ENCODE measurements at regions not wholly inside any gene's neighbourhood (a gene's known extent, or its start where the extent isn't known, plus 50 kb on each side); places are given as distances from the start of the nearest gene placed in this dataset.

GRCh38 chr2:146238254-146238966 lies 1606.4 kb upstream of the ACVR2A start:
- TF ChIP-seq CTCF (conservative IDR thresholded peaks at IDR 0.05; ENCODE audit: low read depth in 2 of 2), result no peak
- no peak for TF ChIP-seq EZH2phosphoT487 (IDR thresholded peaks at IDR 0.05; ENCODE audit: unreplicated experiment)
- TF ChIP-seq REST (IDR thresholded peaks at IDR 0.05; ENCODE audit: unreplicated experiment), result no peak
- no peak for TF ChIP-seq CREB1 (CRISPR knock-in tag; IDR thresholded peaks at IDR 0.05; ENCODE audit: low read depth)
- TF ChIP-seq POLR2AphosphoS5 (IDR thresholded peaks at IDR 0.05; ENCODE audit: low read depth), result no peak
- no peak for TF ChIP-seq EZH2 (IDR thresholded peaks at IDR 0.05; ENCODE audit: low read depth, unreplicated experiment)
- TF ChIP-seq ZNF114 (CRISPR knock-in tag; IDR thresholded peaks at IDR 0.05), result no peak
- TF ChIP-seq ETS1 (IDR thresholded peaks at IDR 0.05), result no peak
- TF ChIP-seq JUNB (IDR thresholded peaks at IDR 0.05; ENCODE audit: unreplicated experiment), result no peak
- TF ChIP-seq, protein P1, sequence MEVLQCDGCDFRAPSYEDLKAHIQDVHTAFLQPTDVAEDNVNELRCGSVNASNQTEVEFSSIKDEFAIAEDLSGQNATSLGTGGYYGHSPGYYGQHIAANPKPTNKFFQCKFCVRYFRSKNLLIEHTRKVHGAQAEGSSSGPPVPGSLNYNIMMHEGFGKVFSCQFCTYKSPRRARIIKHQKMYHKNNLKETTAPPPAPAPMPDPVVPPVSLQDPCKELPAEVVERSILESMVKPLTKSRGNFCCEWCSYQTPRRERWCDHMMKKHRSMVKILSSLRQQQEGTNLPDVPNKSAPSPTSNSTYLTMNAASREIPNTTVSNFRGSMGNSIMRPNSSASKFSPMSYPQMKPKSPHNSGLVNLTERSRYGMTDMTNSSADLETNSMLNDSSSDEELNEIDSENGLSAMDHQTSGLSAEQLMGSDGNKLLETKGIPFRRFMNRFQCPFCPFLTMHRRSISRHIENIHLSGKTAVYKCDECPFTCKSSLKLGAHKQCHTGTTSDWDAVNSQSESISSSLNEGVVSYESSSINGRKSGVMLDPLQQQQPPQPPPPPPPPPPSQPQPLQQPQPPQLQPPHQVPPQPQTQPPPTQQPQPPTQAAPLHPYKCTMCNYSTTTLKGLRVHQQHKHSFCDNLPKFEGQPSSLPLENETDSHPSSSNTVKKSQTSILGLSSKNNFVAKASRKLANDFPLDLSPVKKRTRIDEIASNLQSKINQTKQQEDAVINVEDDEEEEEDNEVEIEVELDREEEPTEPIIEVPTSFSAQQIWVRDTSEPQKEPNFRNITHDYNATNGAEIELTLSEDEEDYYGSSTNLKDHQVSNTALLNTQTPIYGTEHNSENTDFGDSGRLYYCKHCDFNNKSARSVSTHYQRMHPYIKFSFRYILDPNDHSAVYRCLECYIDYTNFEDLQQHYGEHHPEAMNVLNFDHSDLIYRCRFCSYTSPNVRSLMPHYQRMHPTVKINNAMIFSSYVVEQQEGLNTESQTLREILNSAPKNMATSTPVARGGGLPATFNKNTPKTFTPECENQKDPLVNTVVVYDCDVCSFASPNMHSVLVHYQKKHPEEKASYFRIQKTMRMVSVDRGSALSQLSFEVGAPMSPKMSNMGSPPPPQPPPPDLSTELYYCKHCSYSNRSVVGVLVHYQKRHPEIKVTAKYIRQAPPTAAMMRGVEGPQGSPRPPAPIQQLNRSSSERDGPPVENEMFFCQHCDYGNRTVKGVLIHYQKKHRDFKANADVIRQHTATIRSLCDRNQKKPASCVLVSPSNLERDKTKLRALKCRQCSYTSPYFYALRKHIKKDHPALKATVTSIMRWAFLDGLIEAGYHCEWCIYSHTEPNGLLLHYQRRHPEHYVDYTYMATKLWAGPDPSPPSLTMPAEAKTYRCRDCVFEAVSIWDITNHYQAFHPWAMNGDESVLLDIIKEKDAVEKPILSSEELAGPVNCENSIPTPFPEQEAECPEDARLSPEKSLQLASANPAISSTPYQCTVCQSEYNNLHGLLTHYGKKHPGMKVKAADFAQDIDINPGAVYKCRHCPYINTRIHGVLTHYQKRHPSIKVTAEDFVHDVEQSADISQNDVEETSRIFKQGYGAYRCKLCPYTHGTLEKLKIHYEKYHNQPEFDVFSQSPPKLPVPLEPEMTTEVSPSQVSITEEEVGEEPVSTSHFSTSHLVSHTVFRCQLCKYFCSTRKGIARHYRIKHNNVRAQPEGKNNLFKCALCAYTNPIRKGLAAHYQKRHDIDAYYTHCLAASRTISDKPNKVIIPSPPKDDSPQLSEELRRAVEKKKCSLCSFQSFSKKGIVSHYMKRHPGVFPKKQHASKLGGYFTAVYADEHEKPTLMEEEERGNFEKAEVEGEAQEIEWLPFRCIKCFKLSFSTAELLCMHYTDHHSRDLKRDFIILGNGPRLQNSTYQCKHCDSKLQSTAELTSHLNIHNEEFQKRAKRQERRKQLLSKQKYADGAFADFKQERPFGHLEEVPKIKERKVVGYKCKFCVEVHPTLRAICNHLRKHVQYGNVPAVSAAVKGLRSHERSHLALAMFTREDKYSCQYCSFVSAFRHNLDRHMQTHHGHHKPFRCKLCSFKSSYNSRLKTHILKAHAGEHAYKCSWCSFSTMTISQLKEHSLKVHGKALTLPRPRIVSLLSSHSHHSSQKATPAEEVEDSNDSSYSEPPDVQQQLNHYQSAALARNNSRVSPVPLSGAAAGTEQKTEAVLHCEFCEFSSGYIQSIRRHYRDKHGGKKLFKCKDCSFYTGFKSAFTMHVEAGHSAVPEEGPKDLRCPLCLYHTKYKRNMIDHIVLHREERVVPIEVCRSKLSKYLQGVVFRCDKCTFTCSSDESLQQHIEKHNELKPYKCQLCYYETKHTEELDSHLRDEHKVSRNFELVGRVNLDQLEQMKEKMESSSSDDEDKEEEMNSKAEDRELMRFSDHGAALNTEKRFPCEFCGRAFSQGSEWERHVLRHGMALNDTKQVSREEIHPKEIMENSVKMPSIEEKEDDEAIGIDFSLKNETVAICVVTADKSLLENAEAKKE (CRISPR knock-in tag; IDR thresholded peaks at IDR 0.05), result no peak
- TF ChIP-seq ZNF331 (CRISPR knock-in tag; IDR thresholded peaks at IDR 0.05; ENCODE audit: low read depth), result no peak
- no peak for TF ChIP-seq NANOG (IDR thresholded peaks at IDR 0.05; ENCODE audit: borderline replicate concordance)
- TF ChIP-seq STAT1 (IDR thresholded peaks at IDR 0.05; ENCODE audit: unreplicated experiment), result no peak

All from GM23338 (cell line).